GM19468 (cell line): ENCODE measurements at regions not wholly inside any gene's neighbourhood (a gene's known extent, or its start where the extent isn't known, plus 50 kb on each side); places are given as distances from the start of the nearest gene placed in this dataset.

Source experiments
- ATAC-seq: cut with Tn5 transposase; IDR thresholded peaks from one replicate; pipeline ENCODE4 v1.9.1; 2021; ENCODE audit warnings: mild to moderate bottlenecking, moderate library complexity, moderate number of reproducible peaks; ENCODE audit not compliant: unreplicated experiment; ENCODE audit errors: extremely low read depth

- ATAC-seq = no peak
These were observed 327.1 kb downstream of the PRDM2 start for GRCh38 chr1:14027099-14027498.

GRCh38 chr1:14031461-14031860, 331.5 kb downstream of the PRDM2 start:
- ATAC-seq = no peak

- ATAC-seq = no peak
These were observed 334.5 kb downstream of the PRDM2 start for GRCh38 chr1:14034506-14034905.

GRCh38 chr1:14037101-14037847, 337.3 kb downstream of the PRDM2 start:
- ATAC-seq = no peak

DNA sequence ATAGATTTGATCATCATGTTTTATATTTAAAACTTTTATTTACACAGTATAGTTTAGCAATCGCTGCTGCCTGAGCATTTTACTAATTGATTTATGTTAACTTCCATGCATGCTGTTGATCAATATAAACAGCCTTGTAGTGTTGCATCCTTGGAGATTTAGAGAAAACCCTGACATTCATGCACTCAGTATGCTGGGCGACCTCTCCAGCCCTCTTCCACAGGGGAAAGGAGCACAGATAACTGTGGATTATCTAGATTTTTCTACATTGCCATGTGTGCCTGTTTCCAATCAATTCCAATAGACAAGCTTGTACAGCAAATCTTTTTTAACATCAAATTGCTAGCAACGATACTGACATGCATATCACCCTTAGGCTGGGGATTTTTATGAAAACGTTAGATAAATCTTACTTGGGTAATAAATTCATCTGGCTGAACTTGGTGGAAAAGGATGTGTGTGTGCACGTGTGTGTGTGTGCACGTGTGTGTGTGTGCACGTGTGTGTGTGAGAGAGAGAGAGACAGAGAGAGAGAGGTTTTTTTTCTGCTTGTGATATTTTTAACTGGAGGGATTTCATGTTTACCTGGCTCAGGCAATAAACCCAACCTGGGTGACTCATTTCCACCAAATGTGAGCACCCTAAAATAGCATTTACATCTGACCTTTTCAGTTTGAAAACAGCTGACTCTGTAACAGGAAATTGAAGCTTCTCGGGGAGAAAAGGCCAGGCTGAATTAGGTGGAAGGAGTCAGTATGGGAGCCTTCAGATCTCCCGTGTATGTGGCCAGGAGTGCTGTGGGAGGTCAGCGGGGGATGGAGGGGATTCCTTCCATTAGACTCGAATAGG, 339.8 kb downstream of the PRDM2 start:
- no peak for ATAC-seq

DNA sequence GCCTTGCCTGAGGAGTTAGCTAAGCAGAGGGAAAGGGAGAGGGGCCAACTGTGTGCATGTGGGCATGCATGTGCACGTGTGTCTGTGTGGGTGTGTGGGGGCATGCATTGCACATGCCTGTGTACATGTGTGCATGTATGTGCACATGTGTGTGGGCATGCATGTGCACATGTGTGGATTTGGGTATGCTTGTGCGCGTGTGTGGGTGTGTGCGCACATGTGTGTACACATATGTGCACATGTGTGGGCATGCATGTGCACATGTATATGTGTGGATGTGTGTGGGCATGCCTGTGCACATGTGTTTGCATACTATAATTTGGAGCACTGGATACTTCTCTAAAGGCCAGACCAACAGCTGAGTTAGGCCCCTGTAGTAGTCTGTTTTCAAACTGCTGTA, 350.0 kb downstream of the PRDM2 start:
- no peak for ATAC-seq

DNA sequence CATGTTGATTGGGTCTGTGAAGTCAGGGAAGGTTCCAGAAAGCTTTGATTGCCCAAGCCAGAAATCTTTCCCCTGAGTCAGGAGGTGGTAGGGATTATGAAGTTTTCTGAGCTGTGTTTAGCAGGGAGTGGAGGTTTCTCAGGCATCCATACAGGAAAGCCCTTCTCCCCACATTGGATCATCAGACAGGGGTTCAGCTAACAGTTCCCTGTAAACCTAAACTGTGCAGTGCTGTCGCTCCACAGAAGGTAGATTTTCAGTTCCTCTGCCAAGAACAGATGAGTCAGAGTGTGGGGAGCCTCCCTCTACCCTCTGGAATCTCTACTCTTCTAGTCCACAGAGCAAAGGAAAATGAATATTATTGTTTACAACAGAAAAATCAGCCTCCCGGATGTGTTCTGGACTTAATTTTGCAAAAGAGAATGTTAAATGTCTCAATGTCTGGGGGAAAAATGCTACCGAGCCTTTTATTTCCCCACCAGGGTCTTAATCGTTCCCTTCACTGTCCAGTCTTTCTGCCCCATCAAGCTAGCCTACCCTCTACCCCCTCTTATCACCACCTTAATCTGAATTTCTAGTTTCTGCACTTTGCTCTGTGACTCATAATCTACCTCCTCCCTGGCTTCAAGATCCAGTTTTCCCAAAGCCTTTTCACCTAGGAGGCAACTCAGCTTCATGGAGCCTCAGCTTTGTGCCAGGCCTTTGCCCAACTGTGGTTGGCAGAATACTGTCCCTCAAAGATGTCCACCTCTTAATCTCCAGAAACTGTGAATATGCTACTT, 355.6 kb downstream of the PRDM2 start:
- no peak for ATAC-seq

GRCh38 chr1:14057640-14058039, 357.7 kb downstream of the PRDM2 start:
- ATAC-seq = no peak

- ATAC-seq = no peak
These were observed 361.2 kb downstream of the PRDM2 start for GRCh38 chr1:14061204-14061603.

GRCh38 chr1:14061722-14062121, 361.7 kb downstream of the PRDM2 start:
- ATAC-seq = no peak

GRCh38 chr1:14062669-14063068, 362.7 kb downstream of the PRDM2 start:
- no peak for ATAC-seq

DNA sequence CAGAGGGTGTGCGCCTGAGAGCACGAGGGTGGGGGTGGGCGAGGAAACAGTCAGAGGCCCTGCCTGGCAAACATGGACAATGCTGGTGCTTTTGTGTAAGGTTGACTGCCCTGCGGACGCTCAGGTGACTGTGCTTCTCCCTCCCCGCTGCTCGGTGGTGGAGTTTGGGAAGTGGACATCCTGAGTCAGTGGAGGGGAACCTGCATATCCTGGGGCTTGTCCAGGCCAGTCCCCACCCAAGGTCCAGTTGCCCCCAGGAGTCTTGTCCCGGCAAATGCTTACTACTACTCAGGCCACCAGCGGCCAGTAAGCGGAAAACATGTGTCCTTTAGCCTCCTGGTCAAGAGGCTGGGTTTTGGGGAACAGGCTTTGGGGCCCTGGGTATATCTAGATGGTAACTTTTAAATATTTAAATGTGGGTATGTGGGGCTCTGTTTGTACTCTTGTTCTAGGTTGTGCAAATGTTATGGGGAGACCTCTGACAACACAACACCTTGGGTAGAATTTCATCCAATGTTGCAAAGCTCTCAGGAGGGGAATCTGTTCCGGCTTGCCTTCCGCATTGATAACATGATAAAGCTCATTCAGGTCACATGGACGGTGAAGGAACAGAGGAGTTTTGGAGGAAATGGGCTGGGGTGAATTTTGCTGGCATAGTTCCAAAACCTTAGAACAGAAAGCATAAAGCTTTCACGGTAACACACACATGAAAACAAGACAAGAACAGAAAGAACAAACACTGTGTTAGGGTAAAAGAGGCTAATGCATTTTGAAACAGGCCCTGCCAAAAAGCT, 364.9 kb downstream of the PRDM2 start:
- ATAC-seq = no peak

DNA sequence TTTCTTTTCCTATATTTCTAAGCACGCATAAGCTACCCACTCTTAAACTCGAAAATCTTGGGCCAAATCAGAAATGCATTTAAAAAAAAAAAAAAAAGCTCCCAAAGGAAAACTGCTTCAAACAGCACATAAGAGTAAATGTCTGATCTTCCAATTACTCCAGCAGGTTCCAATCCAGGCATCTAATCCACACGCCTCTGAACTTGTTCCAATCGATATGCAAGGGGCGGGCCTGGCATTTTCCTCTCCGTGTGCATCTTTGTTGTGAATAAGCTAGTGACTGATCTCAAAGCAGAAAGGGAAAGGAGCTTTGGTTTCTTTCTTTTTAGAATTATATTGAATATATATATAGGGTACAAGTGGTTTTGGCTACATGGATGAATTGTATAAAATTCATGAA, 365.5 kb downstream of the PRDM2 start:
- no peak for ATAC-seq

GRCh38 chr1:14067036-14067435, 367.0 kb downstream of the PRDM2 start:
- no peak for ATAC-seq

DNA sequence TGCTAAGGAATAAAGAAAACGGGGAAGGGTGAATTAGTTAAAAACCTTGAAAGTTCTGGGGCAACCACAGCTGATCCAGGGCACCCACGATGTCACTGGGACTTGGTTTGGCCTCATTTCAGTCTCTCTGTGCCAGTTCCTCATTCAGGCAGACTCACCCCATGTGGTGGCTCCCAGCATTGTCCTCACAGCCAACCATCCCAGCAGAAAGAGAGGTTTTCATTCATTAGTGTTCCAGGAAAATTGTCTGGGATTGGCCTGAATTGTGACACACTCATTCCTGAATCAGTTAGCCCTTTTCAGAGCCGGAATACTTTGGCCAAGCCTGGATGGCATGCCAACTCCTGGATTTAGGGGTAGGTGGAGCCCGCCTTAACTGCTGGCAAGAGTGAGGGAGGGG, 367.7 kb downstream of the PRDM2 start:
- no peak for ATAC-seq

DNA sequence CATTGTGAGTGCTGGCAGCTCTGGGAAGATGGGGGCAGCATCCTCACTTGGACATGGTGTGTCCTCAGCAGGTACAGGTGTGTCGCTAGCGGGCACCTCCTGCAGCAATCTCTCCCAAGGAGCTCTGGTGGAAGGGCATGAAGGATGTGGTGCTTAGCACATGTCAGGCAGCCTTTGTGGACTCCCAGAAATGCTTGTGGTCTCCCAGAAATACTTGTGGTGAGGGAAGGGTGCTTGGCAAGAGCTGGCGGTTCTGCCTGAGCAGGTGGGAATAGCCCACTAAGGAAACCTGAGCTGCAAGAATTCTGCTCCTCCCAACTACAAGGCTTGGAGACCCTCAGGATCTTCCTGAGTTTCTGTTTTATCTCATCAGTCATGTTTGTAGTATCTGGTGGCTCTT, 371.6 kb downstream of the PRDM2 start:
- no peak for ATAC-seq

DNA sequence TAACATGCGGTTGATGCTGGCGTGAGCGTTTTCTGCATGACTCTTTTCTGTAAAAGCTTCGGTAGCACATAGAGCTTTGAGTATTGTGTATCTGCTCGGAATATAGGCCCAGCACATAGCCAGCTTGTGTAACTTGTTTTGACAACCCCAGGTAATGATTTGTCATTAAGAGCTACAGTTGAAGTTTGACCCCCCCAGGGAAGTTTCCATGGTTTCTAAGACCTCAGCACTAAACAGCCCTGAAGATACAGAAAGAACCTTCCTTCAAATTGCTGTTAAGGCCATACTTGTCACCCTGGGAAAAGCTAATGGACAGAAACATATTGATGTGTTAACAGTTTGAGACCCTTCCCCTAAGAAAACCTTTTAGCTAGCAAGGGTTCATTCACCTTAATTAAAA, 380.7 kb downstream of the PRDM2 start:
- ATAC-seq = no peak

GRCh38 chr1:14082331-14082730, 382.3 kb downstream of the PRDM2 start:
- no peak for ATAC-seq

GRCh38 chr1:14083277-14083676, 383.3 kb downstream of the PRDM2 start:
- ATAC-seq = no peak

DNA sequence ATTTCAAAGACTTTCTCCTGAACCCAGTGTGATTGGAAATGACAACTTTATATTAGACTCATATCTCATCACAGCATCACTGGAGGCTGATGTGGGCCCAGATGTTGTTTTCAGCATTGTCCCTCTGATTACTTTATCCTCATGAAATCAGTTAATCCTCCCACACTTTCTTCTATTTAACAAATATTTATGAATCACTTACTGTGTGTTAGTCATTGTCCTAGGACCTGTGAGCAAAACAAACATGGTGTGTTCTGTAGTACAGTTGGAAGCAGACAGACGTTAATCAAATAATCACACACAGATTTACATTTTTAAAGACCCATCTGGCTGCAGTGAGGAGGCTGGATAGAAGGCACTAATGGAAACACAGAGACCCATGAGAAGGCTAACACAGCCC, 383.7 kb downstream of the PRDM2 start:
- no peak for ATAC-seq
